ENCODE measurements at regions not wholly inside any gene's neighbourhood (a gene's known extent, or its start where the extent isn't known, plus 50 kb on each side); places are given as distances from the start of the nearest gene placed in this dataset.

DNA sequence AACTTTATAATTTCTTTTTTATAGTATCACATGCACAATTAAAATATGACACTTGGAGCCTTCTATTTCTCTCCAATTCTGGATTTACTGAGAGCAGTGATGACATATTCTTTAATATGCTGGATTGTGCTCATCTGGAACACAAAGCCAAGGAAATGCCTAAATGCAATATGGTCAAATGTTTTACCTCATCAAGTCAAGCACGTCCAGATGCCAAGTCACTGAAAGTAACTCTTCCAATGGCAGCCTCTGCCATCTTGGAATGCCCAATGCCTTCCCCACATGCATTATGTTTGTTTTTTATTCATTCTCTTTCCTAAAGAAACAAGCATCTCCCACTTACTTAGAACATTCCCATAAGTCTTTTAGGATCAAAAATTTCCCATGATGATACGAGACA lies 189.8 kb downstream of the TMX3 start:
- FAIRE-seq = no peak
- DNase-seq (ENCODE audit: low read depth) = no peak
- no peak overlapping the region for H3K4me3 ChIP-seq (ENCODE audit: low read depth, low read length)
- no peaks in the 10 kb centered on the region for H3K27me3 ChIP-seq (ENCODE audit: control insufficient read depth, insufficient read depth, low read length)
- TF ChIP-seq, protein P1, sequence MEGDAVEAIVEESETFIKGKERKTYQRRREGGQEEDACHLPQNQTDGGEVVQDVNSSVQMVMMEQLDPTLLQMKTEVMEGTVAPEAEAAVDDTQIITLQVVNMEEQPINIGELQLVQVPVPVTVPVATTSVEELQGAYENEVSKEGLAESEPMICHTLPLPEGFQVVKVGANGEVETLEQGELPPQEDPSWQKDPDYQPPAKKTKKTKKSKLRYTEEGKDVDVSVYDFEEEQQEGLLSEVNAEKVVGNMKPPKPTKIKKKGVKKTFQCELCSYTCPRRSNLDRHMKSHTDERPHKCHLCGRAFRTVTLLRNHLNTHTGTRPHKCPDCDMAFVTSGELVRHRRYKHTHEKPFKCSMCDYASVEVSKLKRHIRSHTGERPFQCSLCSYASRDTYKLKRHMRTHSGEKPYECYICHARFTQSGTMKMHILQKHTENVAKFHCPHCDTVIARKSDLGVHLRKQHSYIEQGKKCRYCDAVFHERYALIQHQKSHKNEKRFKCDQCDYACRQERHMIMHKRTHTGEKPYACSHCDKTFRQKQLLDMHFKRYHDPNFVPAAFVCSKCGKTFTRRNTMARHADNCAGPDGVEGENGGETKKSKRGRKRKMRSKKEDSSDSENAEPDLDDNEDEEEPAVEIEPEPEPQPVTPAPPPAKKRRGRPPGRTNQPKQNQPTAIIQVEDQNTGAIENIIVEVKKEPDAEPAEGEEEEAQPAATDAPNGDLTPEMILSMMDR (IDR thresholded peaks at IDR 0.05; ENCODE audit: insufficient read depth, low read length, severe bottlenecking) = no peak
- H3K36me3 ChIP-seq (ENCODE audit: control insufficient read depth, insufficient read depth, low read length) = no peaks in the 10 kb centered on the region

DNA sequence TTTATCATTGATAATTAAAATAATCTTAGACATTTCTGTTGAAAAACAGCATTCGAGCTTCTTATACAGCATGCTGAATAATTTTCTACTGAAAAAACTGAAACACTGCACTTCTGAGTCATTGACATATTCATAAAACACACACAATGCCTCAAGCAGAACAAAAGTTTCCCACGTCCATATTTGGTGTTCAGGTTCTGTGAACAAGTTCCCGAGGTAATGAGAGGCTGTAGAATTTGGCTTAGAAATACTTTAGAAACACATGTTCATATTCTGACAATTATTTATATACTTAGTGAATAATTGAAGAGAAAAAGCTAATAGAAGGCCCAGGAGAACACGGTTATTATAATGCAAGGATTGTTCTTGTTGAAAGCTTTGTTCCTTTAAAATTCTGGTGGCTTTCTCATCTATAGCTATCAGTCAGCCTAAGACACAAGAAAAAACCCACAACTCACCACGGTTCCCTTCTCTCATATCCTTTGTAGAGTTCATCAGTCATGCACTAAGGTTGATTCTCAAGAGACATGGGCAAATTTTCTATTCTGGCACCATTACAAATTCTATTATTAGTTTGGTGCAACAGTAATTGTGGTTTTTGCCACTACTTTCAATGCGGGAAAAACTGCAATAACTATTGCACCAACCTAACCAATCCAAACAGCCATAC lies 194.4 kb downstream of the TMX3 start:
- Histone ChIP-seq H3K27me3 (ENCODE audit: control insufficient read depth, insufficient read depth, low read length) (no peaks in the 10 kb centered on the region), H3K4me3 (ENCODE audit: low read depth, low read length) (no peak overlapping the region), H3K36me3 (ENCODE audit: control insufficient read depth, insufficient read depth, low read length) (no peaks in the 10 kb centered on the region)
- FAIRE-seq = no peak
- DNase-seq (ENCODE audit: low read depth) = peak; percentile 63
- TF ChIP-seq, protein P1 (IDR thresholded peaks at IDR 0.05; ENCODE audit: insufficient read depth, low read length, severe bottlenecking) = no peak

DNA sequence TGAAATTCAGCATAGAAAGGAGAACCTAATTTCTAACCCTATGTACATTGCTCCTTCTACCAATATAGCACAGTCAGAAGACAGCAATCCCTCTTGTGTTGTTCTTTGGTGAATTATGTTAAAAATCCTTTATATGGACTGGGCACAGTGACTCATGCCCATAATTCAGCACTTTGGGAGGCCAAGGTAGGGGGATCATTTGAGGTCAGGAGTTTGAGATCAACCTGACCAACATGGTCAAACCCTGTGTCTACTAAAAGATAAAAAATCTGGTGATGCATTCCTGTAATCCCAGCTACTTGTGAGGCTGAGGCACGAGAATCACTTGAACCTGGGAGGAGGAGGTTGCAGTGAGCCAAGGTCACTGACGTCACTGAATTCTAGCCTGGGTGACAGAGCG lies 195.6 kb downstream of the TMX3 start:
- TF ChIP-seq, protein P1 (IDR thresholded peaks at IDR 0.05; ENCODE audit: insufficient read depth, low read length, severe bottlenecking) = no peak
- no peak overlapping the region for H3K4me3 ChIP-seq (ENCODE audit: low read depth, low read length)
- H3K27me3 ChIP-seq (ENCODE audit: control insufficient read depth, insufficient read depth, low read length) = no peaks in the 10 kb centered on the region
- FAIRE-seq (no peak), DNase-seq (ENCODE audit: low read depth) (no peak)
- H3K36me3 ChIP-seq (ENCODE audit: control insufficient read depth, insufficient read depth, low read length) = no peaks in the 10 kb centered on the region

DNA sequence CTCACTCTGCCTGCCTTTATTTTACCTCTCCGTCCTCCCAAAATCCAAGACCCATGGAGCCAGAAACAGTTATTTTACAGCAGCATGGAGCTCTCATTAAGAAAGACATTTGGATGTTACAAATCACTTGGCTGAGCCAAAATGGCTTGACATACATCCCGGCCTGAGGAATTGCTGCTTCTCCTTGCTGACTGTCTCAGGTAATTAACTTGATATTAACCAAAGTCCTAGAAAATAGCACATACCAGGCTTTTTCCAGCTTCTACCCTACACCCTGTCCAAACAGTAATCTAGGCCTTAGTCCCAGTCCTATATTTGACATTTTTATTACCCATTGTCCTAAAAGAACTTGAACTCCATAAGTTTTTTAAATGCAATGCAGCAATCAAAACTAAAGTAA lies 205.0 kb downstream of the TMX3 start:
- no peak for DNase-seq (ENCODE audit: low read depth)
- no peaks in the 10 kb centered on the region for H3K27me3 ChIP-seq (ENCODE audit: control insufficient read depth, insufficient read depth, low read length)
- no peak overlapping the region for H3K4me3 ChIP-seq (ENCODE audit: low read depth, low read length)
- H3K36me3 ChIP-seq (ENCODE audit: control insufficient read depth, insufficient read depth, low read length) = no peaks in the 10 kb centered on the region
- FAIRE-seq = no peak
- TF ChIP-seq, protein P1 (IDR thresholded peaks at IDR 0.05; ENCODE audit: insufficient read depth, low read length, severe bottlenecking) = no peak

DNA sequence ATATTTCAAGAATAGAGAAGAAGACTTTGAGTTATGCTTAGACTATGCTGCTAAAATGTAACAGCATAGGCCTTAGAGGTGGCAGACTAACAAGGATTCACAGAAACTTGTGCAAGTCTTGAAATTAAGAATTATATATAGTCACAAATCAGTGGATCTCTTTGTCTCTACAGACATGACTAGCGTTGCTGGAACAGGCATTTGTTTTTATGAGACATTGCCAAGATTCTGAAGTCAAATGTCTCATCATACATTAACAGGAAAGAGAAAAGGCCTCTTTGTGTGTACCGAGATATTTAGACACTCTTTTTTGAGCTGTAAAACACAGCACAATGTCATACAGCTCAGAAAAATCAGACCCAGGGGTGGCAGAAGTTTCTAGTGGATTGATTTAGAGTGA lies 207.1 kb downstream of the TMX3 start:
- DNase-seq (ENCODE audit: low read depth) = no peak
- Histone ChIP-seq H3K27me3 (ENCODE audit: control insufficient read depth, insufficient read depth, low read length) (no peaks in the 10 kb centered on the region), H3K4me3 (ENCODE audit: low read depth, low read length) (no peak overlapping the region), H3K36me3 (ENCODE audit: control insufficient read depth, insufficient read depth, low read length) (no peaks in the 10 kb centered on the region)
- no peak for FAIRE-seq
- TF ChIP-seq, protein P1 (IDR thresholded peaks at IDR 0.05; ENCODE audit: insufficient read depth, low read length, severe bottlenecking) = no peak

DNA sequence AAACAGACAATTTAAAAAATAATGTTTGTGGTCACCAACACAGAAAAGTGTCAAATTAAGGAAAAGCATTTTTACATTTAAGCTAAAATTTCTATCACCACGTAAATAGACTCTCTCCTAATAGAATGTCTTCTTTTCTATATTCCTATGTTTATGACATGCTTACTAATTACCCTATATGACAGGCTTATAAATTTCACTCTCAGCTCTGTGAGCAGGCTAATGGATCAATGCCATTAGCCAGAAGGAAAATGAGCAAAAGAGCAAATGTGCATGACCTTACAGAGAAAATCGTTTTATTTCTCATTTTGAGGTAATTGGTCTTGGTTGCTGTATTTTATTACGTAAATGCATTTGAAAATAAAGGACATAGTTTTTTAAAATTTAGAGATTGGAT lies 209.7 kb downstream of the TMX3 start:
- Histone ChIP-seq H3K27me3 (ENCODE audit: control insufficient read depth, insufficient read depth, low read length) (no peaks in the 10 kb centered on the region), H3K36me3 (ENCODE audit: control insufficient read depth, insufficient read depth, low read length) (no peaks in the 10 kb centered on the region), H3K4me3 (ENCODE audit: low read depth, low read length) (no peak overlapping the region)
- FAIRE-seq = no peak
- DNase-seq (ENCODE audit: low read depth) = no peak
- TF ChIP-seq, protein P1 (IDR thresholded peaks at IDR 0.05; ENCODE audit: insufficient read depth, low read length, severe bottlenecking) = no peak
